ENCODE measurements at regions not wholly inside any gene's neighbourhood (a gene's known extent, or its start where the extent isn't known, plus 50 kb on each side); places are given as distances from the start of the nearest gene placed in this dataset.
"Not testable (repeated sequence)": the region's sequence is repeated elsewhere in the genome, so short reads cannot be mapped to it uniquely, and the experiment has no call there.

DNA sequence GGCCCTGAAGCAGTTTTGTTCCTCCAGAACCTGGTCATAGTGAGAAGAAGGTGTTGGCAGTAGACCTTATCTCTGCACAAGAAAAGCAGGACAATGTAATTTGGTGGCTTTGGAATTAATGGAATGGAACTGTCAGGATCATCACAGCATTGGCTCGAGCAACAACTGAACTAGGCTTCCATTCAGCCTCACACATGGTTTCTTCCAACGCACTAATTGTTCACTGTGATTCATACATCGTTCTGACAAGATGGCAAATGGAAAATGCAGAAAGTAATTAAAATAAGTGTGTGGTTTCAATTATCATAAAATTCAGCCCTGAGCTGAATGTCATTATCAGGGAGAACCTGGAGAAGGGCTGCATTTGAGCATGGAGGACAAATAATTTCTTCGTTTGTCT lies 80.6 kb downstream of the MFSD1 start:
- DNase-seq (ENCODE audit: low read depth, low spot score), result no peak

DNA sequence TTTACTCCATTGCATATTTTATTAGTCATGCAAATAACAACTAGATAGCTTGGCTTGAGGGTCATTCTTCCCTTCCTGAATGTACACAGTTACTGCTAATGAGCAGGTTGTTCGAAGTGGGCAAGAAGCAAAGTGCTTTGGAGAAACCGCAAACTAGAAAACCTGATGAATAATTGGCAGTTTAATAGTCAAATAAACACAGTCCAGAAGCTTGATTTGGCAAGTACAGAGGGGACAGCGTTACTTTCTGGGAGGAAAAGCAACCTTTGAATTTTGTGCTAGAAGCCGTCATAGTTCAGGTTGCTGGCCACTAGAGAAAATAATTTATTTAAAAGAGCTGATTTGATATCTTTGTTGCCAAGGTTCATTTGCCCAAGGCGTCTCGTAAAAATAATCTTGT lies 94.9 kb downstream of the MFSD1 start:
- DNase-seq (ENCODE audit: low read depth, low spot score), result peak; percentile 12

DNA sequence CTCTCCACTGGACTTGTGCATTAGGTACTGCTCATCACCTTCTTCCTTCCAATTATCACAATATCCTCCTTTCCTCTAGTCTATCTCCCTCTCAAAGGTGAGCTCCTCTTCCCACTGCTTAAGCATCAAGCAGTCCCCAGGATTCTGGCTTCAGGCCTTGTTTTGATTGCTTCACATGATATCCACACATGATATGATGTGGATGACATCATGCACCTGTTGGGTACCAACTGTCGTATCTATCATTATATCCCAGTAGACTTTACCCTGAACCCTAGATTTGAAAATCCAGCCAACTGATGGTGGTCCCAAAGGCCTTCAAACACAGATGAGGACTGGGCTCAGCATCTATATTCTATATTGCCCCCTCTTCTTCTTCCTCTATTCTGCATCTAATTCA lies 104.9 kb downstream of the MFSD1 start:
- DNase-seq (ENCODE audit: low read depth, low spot score), result no peak

DNA sequence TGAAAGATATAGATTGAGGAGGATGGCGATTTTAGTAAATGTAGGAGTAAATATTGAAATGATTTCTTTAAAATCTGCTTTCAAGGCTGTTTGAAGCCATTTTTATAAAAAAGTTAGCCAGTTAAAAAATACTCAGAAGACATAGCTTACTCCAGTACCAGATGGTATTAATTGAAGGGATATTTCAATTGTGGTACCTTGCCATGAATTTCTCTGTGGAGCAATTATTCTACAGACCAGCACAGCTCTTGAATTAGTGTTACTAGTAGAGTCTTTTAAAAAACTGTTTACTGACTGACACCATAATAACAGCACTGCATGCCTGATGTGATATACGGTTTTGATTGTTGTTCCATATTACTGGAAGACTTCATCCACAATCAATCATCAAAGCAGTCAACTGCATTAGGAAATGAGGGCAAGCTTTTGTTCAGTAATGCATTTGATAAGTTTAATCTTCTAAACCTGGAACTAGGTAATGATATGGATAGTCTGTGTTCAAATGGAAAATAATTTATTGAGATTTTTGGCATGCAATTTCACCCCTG lies 106.4 kb downstream of the MFSD1 start:
- no peak for DNase-seq (ENCODE audit: low read depth, low spot score)

DNA sequence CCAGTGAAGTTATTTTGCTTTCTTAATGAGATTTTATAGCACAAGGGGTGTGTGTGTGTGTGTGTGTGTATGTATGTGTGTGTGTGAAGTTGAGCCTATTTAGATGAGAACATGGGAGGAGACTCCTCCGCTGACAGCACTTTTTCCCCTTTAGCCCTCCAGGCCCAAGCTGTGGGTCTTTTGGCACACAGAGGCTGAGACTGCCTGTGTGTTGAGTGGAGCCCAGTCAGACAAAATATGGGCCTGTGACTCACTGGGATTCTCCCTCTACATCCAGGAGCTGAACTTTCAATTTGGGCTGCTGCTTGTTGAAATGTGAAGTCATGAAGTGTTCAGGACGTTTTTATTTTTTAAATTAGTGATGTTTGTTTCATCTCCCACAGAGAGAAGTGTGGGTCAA lies 108.0 kb downstream of the MFSD1 start:
- DNase-seq (ENCODE audit: low read depth, low spot score), result peak; percentile 5

DNA sequence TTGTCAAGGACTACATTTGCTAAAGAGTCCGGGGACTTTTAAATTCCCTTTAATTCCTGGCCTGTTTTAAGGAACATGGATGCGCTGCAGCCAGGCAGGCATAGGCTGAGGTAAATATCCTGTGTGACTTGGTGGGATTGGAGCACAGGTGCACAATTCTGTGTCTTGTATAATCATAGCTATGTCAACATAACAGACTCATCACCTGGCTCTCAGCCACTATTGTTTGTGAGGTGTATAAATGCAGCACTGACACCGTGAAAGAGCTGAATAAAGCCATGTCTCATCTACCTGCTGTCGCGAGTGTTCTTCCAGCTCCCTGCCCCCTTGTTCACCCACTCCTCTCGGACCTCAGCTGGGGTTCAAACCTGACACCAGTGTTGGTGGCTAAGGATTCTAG lies 109.7 kb downstream of the MFSD1 start:
- no peak for DNase-seq (ENCODE audit: low read depth, low spot score)

DNA sequence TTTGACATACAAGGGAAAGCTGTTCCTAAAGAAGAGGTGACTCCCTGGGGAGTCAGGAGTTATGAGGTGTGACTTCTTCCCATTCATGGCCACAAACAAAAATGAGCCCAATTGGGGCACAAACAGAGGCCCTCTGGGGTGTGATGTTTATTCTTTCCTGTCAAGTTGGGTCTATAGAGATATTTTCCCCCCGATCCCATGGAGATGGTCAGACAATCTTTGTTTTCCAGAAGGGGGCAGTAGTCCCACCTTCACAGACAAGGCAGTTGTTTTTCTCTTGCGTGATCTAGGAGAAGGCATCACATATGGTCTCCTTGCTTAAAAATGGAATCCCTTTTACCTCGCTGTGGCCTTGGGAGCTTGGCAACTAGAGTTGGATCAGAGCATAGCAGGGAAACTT lies 110.3 kb downstream of the MFSD1 start:
- no peak for DNase-seq (ENCODE audit: low read depth, low spot score)

DNA sequence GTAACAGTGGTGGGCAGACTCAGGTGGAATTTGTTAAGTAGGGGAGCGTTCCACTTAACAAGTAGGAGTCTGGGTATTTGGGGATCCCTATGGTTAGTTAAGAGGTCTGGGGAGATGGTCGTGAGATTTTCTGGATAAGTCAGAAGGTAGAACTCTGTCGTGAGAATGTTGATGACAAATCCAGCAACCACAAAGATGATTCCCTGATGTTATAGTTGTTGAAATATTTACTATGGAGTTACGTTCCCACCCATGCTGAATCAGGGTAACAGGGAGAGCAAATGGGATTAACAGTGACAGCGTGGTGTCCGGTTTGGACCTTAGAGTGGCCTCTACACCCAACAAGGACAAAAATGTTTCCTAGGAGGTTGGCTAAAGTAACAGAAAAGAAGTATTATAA lies 110.8 kb downstream of the MFSD1 start:
- no peak for DNase-seq (ENCODE audit: low read depth, low spot score)

DNA sequence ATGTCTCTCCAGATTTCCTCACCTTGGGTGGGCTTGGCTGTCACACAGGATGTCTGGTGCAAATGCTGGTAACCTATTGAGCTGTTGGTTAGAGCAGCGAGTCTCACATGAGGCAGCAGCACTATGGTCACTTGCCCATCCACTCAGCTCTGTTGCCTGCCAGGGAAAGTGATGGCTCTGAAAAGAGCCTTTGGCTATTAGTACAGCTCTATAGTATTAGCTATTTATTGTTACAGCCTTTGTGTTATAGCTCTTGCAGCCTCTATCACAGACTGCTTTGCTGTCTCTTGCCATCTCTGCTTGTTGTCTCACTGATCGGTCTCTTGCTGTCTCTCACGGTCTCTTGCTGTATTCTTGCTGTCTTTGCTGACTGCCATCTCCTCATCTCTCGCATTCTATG lies 114.3 kb downstream of the MFSD1 start:
- DNase-seq (ENCODE audit: low read depth, low spot score), result no peak

DNA sequence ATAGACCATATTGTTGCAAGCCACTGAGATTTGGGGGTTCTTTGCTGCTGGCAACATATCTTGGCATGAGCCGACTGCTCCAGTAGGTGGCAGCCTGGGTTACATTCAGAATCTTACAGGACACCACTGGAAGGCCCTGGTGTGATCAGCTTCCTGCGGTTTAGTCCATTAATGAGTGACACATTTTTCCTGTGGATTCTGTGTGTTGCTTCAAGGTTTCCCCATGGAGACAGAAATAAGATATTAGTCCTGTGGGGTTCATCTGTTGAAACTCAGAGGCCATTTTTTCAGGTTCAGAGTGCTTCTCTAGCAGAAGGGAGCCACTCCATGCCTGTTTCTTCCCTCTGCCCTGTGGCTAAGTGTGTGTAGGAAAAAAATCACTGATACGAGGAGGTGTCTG lies 116.2 kb downstream of the MFSD1 start:
- DNase-seq (ENCODE audit: low read depth, low spot score), result peak; percentile 75

DNA sequence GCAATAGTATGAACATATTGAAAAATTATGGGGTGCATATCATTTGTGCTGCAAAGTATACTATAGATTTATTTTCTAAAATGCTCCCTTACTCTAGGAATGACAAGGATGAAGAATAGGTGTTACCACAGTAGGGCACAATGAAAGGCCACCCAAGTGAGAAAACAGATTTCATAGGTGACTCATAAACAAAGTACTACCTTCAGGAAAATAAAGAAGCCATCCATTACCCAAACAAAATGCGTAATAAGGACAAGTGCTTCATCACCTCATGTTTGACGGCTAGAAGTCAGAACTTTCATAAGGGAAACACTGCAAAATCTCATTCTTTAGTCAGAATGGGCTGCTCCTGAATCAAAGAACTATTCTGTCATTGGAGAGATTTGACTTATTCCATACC lies 116.6 kb downstream of the MFSD1 start:
- DNase-seq (ENCODE audit: low read depth, low spot score), result no peak

DNA sequence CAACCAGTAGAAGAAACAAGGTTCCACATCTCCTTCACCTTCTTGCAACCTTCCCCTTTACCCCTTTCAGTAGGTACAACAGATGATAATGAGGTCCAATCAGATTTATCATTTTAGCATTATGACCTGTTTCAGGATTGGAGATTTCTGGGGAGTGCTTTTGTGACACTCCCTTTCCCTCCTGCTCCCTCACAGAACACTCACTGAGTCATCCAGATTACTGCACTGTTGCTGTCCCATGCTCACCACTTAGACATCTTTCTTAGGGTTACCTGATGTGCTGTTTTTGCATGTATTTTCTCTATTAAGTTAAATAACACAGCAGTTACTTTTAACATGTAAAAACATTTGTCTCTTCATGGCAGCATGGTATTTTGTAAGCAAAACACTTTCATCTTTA lies 118.5 kb downstream of the MFSD1 start:
- no peak for DNase-seq (ENCODE audit: low read depth, low spot score)

DNA sequence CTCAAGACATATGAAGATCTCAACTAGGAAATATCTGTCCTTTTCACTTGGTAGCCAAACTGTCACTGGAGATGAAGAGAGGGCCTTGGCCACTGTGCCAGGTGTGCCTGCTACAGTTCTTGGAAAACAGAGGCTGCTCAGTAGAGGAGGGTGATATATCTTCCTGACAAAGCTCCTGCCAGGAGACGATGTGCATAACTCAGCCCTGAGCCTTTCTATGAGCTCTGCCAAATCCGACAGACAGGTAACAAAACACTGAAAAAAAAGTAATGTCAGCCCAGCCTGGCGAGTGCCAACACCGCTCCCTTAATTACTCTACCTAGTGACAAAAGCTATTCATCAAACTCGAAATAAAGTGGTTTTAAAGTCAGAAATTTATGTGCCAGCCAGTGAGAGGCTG lies 123.2 kb downstream of the MFSD1 start:
- no peak for DNase-seq (ENCODE audit: low read depth, low spot score)

DNA sequence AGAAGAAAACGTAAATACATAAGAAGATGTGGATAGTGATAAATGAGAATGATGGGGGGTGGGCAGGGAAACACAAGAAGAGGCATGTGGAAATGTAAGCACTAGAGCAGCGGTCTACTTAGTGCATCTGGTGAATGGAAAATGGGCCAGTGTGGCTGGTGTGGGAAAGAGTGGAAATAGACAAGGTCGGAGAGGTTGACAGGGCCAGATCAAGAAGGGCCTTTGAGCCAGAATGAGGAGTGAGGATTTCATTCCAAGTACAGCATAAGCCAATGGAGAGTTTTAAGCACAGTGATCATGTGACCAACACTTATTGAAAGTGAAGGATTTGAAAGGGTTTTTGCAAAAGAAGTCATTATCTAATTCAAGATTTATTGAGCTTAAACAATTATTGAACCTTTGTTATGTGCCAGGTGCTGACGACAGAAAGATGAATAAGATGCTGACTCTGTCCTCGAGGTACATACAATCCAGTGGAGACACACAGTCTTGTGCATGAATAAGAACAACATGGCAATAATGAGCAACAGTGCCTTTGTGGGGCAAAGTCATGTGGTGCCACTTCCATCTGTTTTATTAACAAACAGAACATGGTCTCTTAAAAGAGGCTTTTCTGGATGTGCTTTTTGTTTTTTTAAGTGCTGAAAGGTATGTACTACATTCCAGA lies 124.1 kb downstream of the MFSD1 start:
- no peak for DNase-seq (ENCODE audit: low read depth, low spot score)

DNA sequence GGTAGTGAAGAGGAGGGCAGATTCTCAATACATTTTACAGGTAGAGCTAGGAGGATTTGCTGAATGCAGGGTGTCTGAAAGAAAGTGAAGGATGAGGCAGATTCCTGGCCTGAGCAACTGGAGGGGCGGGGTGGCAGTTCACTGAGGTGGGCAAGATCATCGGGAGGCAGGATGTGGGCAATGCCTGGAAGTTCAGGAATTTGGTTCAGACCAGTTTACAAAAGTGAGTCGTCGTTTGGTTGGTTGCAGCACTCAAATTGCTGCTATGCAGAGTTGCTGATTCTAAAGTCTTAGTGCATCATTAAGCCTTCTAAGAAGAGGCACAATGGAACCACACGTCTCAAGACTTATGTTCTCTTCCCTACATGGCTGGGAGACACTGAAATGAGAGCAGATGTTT lies 134.0 kb downstream of the MFSD1 start:
- peak; percentile 16 for DNase-seq (ENCODE audit: low read depth, low spot score)

DNA sequence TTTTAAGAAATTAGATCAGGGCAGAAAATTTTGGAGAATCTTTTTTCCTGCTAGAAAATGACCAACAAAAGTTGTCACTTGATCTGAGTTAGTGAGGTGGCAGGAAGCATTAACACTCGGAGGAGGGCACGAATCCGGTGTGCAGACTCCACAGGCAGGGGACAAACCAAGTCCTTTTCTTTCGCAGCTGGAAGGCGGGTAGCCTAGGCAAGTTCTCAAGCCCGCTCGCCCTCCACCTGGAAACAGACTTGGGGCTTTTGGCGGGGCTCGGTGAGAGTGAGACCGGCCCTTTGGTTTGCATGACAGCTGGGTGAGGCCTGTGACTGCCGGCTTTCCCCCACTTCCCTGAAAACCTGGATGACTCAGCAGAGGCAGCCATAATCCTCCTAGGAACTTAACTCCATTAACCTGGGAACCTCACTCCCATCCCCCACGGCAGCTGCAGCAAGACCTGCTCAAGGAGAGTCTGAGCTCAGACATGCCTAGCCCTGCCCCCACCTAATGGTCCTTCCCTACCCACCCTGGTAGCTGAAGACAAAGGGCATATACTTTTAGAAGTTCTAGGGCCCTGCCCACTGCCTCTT lies 134.8 kb downstream of the MFSD1 start:
- peak; percentile 2 for DNase-seq (ENCODE audit: low read depth, low spot score)

DNA sequence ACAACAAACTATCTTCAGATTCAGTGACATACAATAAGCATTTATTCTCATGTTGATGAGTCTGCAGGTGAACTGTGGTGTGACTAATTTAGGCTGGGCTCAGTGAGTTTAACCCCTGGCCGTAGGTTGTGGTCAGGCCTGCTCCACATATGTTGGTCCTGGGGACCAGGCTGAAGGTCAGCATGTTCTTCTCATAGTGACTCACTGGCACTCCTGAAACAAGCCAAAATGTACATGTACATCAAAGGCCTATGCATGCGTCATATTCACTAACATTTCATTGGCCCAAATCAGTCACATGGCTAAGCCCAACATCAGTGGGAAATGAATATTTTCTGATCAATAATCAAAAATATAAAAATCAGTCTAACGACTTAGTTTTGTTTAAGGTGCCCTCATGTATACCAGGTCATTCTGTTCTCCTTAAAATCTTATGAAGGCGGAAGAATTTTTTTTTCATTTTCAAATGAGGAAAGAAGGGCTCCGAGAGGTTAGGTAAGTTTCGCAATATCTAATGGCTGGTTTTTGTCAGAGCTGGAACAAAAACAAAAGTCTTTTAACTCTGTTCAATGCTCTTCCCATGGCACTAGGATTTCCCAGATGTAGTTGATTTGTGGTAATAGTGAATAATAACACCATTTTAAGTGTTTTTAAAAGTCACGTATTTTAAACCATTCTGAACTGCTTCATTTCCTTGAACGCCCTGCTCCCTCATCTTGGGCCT lies 148.5 kb downstream of the MFSD1 start:
- DNase-seq (ENCODE audit: low read depth, low spot score), result no peak

DNA sequence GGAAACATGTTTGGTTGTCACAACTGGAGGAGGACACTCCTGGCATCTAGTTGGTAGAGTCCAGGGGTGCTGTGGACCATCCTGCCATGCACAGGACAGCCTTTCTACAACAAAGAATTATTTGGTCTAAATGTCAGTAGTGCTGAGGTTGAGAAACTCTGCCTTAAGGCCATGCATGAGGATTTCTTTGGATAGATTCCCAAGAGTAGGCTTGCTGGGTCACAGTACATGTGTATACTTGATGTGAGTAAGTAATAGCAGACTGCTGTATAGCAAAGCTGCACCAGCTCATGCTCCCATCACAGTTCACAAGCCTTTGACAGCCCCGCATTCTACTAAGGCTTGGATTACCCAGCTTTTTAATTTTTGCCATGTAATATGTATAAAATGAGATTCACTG lies 151.3 kb downstream of the MFSD1 start:
- DNase-seq (ENCODE audit: low read depth, low spot score), result no peak

DNA sequence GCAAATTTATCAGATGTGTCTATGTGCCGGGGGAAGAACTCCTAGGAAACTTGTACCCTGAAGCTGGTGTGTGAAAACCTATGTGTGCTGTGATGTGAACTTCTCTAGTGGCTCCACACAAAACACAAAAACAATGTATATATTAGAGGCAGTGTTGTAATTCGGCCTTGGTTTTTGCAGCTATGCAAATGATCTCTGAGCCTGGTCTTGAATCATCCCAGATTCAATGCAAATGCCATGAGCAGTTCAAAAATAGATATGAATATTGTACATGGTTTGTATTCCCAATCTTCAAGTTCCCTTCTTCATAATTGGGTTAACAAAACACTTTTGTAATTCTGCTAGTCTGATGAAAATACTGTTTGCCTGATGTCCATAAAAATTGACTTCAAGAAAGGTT lies 152.6 kb downstream of the MFSD1 start:
- no peak for DNase-seq (ENCODE audit: low read depth, low spot score)

DNA sequence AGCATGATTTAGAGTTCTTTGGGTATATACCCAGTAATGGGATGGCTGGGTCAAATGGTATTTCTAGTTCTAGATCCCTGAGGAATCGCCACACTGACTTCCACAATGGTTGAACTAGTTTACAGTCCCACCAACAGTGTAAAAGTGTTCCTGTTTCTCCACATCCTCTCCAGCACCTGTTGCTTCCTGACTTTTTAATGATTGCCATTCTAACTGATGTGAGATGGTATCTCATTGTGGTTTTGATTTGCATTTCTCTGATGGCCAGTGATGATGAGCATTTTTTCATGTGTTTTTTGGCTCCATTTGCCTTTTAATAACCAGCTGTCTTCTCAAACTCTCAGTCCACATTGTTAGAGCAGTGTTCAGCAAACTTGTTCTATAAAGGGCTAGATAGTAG lies 155.9 kb downstream of the MFSD1 start:
- not testable (repeated sequence) for DNase-seq (ENCODE audit: low read depth, low spot score)

DNA sequence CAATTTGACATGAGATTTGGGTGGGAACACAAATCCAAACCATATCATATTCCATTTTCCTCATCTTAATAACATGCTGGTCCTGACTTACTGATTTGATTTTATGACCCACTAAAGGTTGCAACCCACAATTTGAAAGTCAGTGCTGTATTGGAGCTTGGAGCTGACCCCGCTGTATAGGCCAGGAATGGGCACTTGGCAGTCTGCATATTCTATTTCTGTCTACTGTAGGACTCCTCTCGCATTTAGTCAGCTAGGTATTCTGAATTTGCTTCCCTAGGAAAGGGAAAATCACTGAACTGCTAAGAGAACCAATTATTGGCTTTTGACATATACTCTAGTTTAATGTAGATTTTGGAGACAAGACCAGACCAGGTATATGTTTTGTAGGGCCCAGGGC lies 157.0 kb downstream of the MFSD1 start:
- DNase-seq (ENCODE audit: low read depth, low spot score), result no peak

DNA sequence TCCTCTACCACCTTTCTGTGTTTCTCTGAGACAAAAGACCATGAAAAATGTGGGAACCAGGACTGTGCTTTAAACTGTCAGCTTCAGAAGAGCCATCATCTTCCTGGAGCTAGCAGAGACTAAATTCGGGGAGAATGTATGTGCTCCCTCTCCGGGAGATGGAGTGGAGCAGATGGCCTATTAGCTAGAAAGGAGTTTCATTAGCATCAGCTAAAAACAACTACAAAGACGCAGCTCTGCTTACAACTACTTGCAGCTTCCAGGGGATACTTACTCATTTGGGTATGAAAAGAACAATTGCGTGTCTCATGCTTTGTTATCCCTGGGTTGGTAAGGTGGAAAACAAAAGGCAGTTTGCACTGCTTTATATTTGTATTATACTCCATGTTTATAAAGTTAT lies 159.6 kb downstream of the MFSD1 start:
- no peak for DNase-seq (ENCODE audit: low read depth, low spot score)

DNA sequence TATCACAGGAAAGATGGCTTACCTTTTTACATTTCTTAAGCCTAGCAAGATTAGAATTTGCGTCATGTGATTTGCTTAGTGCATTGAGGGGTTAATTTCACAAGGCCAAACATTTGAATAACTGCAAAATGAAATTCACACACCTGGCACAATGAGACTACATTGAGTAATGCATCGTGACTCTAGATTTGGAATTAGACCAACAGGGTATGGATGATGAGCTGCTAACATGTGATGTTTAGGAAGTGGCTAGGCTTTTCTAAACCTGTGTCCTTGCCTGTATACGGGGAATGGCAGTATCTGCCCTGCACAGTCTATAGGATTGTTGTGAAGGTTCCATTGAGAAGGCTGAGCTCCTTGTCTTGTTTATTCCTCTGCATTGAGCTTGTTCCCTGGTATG lies 160.1 kb downstream of the MFSD1 start:
- no peak for DNase-seq (ENCODE audit: low read depth, low spot score)

Measured in astrocyte of the hippocampus (primary cell).